Calu3 (cell line): ENCODE measurements at regions not wholly inside any gene's neighbourhood (a gene's known extent, or its start where the extent isn't known, plus 50 kb on each side); places are given as distances from the start of the nearest gene placed in this dataset.

Experiments used
- BruUV-seq: library from RNA; stranded (reverse); fragments of 400-500 nt; replicated peaks from 2 replicates; lab custom pipeline; 2021; lab: Mats Ljungman, UMichigan
- CTCF ChIA-PET: fragments of 300-600 bp; sonication (Branson Sonifier 250); formaldehyde crosslinking; loops from one replicate; lab custom pipeline; 2022; ENCODE audit warnings: antibody characterized with exemption; lab: Charles Lee
- DNase-seq: peaks from one replicate; pipeline ENCODE4 v3.0.0; 2022
- H3K27ac Mint-ChIP-seq: one replicate; pipeline ENCODE4 v1.8.0; 2022; ENCODE audit warnings: mixed read lengths; ENCODE audit not compliant: unreplicated experiment
- H3K27me3 Mint-ChIP-seq: one replicate; pipeline ENCODE4 v1.8.0; 2022; ENCODE audit warnings: mixed read lengths; ENCODE audit not compliant: unreplicated experiment
- H3K36me3 Mint-ChIP-seq: one replicate; pipeline ENCODE4 v1.8.0; 2022; ENCODE audit warnings: mild to moderate bottlenecking, moderate library complexity, mixed read lengths; ENCODE audit not compliant: insufficient read depth, unreplicated experiment
- H3K4me1 Mint-ChIP-seq: one replicate; pipeline ENCODE4 v1.8.0; 2022; ENCODE audit warnings: mild to moderate bottlenecking, low read depth, mixed read lengths; ENCODE audit not compliant: unreplicated experiment
- H3K4me3 Mint-ChIP-seq: one replicate; pipeline ENCODE4 v1.8.0; 2022; ENCODE audit warnings: mild to moderate bottlenecking, low read depth, moderate library complexity, mixed read lengths; ENCODE audit not compliant: unreplicated experiment
- H3K9me3 Mint-ChIP-seq: one replicate; pipeline ENCODE4 v1.8.0; 2022; ENCODE audit warnings: low read depth, mixed read lengths; ENCODE audit not compliant: unreplicated experiment
- CTCF ChIP-seq: fragments of 200-600 bp; IDR thresholded peaks from one replicate; pipeline ENCODE4 v1.8.0; 2022; ENCODE audit warnings: antibody characterized with exemption; ENCODE audit not compliant: unreplicated experiment
- intact Hi-C: fragments of 100-400 bp; cut with micrococcal nuclease; formaldehyde crosslinking; loops from one replicate; pipeline ENCODE4 v1.10.0; 2022; ENCODE audit not compliant: unreplicated experiment

GRCh38 chr1:221636967-221637366 is 104.9 kb downstream of the DUSP10 start:
- no TSS peak for BruUV-seq
- Mint-ChIP-seq H3K4me1 (no peaks in the 10 kb centered on the region), H3K36me3 (no peaks in the 10 kb centered on the region), H3K27ac (no peak overlapping the region), H3K4me3 (no peak overlapping the region), H3K27me3 (no peaks in the 10 kb centered on the region), H3K9me3 (no peaks in the 10 kb centered on the region)
- intact Hi-C loops = no loop called here
- TF ChIP-seq CTCF = no peak
- DNase-seq = no peak
- CTCF ChIA-PET = no interaction called here

- intact Hi-C loops = no loop called here
- no peak for DNase-seq
- Mint-ChIP-seq H3K4me1 (no peaks in the 10 kb centered on the region), H3K36me3 (no peaks in the 10 kb centered on the region), H3K4me3 (no peak overlapping the region), H3K9me3 (no peaks in the 10 kb centered on the region), H3K27ac (no peak overlapping the region), H3K27me3 (no peaks in the 10 kb centered on the region)
- BruUV-seq = no TSS peak
- TF ChIP-seq CTCF = no peak
- CTCF ChIA-PET = no interaction called here
Measured at GRCh38 chr1:221637641-221638041, 104.2 kb downstream of the DUSP10 start.

- Mint-ChIP-seq H3K9me3 (no peaks in the 10 kb centered on the region), H3K36me3 (no peaks in the 10 kb centered on the region), H3K27ac (no peak overlapping the region), H3K4me1 (no peaks in the 10 kb centered on the region), H3K27me3 (no peaks in the 10 kb centered on the region), H3K4me3 (no peak overlapping the region)
- intact Hi-C loops = no loop called here
- BruUV-seq = no TSS peak
- CTCF ChIA-PET = no interaction called here
- TF ChIP-seq CTCF = no peak
- DNase-seq = no peak
Measured at GRCh38 chr1:221638595-221638994, 103.3 kb downstream of the DUSP10 start.

GRCh38 chr1:221641811-221642210 is 100.1 kb downstream of the DUSP10 start:
- DNase-seq = no peak
- intact Hi-C loops = no loop called here
- Mint-ChIP-seq H3K9me3 (no peaks in the 10 kb centered on the region), H3K4me1 (no peaks in the 10 kb centered on the region), H3K27ac (no peak overlapping the region), H3K4me3 (no peak overlapping the region), H3K36me3 (no peaks in the 10 kb centered on the region), H3K27me3 (no peaks in the 10 kb centered on the region)
- TF ChIP-seq CTCF = no peak
- CTCF ChIA-PET = no interaction called here
- BruUV-seq = no TSS peak
